Suprapubic skin (tissue), 4 donors: ENCODE measurements at regions not wholly inside any gene's neighbourhood (a gene's known extent, or its start where the extent isn't known, plus 50 kb on each side); places are given as distances from the start of the nearest gene placed in this dataset.

ENCODE experiments used
- EP300 ChIP-seq: sonication (generic); formaldehyde crosslinking; IDR thresholded peaks from one replicate; pipeline ENCODE4 v1.6.1; 2017; ENCODE audit warnings: antibody characterized with exemption
- POLR2A ChIP-seq, 2 donors: fragments of 450-650 bp; IDR thresholded peaks; one replicate each; pipeline ENCODE4 v1.6.1; 2017; ENCODE audit warnings: antibody characterized with exemption in 2 of 2, mild to moderate bottlenecking in 2 of 2, moderate library complexity in 2 of 2
- POLR2AphosphoS5 ChIP-seq, 3 donors: sonication (generic); formaldehyde crosslinking; IDR thresholded peaks; one replicate each; pipeline ENCODE4 v1.6.1; 2017; ENCODE audit warnings: antibody characterized with exemption in 3 of 3
- TF ChIP-seq, protein P1 (sequence below), 2 donors: fragments of 200-600 bp in 1 of 2; fragments of 450-650 bp in 1 of 2; sonication (generic) in 1 of 2; IDR thresholded peaks; one replicate each; pipeline ENCODE4 v1.5.1; 2016 to 2019; ENCODE audit warnings: antibody characterized with exemption in 2 of 2, mild to moderate bottlenecking in 1 of 2, moderate library complexity in 1 of 2

- TF ChIP-seq, protein P1, sequence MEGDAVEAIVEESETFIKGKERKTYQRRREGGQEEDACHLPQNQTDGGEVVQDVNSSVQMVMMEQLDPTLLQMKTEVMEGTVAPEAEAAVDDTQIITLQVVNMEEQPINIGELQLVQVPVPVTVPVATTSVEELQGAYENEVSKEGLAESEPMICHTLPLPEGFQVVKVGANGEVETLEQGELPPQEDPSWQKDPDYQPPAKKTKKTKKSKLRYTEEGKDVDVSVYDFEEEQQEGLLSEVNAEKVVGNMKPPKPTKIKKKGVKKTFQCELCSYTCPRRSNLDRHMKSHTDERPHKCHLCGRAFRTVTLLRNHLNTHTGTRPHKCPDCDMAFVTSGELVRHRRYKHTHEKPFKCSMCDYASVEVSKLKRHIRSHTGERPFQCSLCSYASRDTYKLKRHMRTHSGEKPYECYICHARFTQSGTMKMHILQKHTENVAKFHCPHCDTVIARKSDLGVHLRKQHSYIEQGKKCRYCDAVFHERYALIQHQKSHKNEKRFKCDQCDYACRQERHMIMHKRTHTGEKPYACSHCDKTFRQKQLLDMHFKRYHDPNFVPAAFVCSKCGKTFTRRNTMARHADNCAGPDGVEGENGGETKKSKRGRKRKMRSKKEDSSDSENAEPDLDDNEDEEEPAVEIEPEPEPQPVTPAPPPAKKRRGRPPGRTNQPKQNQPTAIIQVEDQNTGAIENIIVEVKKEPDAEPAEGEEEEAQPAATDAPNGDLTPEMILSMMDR (IDR thresholded peaks at IDR 0.05), result no peak
- TF ChIP-seq POLR2AphosphoS5 (IDR thresholded peaks at IDR 0.05) (no peak), POLR2A (IDR thresholded peaks at IDR 0.05) (no peak), EP300 (no peak)
Observed at GRCh38 chr6:87903323-87903722, 144.3 kb upstream of the SPACA1 start.
